Endothelial cell of umbilical vein (primary cell): ENCODE measurements at regions not wholly inside any gene's neighbourhood (a gene's known extent, or its start where the extent isn't known, plus 50 kb on each side); places are given as distances from the start of the nearest gene placed in this dataset.

Experiments used
- BruUV-seq: library from RNA; stranded (reverse); fragments of 400-500 nt; replicated peaks from 2 replicates; lab custom pipeline; 2021; lab: Mats Ljungman, UMichigan
- CTCF ChIA-PET: fragments of 300-600, 350-600 bp; sonication (Branson Sonifier 250); formaldehyde crosslinking; loops from one replicate; lab custom pipeline; 2021; ENCODE audit warnings: antibody characterized with exemption, inconsistent platforms; lab: Charles Lee
- POLR2A ChIA-PET: fragments of 300-600, 350-600 bp; sonication (Branson Sonifier 250); formaldehyde crosslinking; loops from one replicate; lab custom pipeline; 2021; ENCODE audit warnings: antibody characterized with exemption, inconsistent platforms; lab: Charles Lee
- DNase-seq: peaks from one replicate; pipeline ENCODE4 v3.0.0-alpha.2; 2011; ENCODE audit warnings: low read depth, low spot score
- FAIRE-seq: peaks from 2 replicates; lab custom pipeline; 2011; peaks lifted over from hg19 to GRCh38; lab: Jason Lieb, UNC
- H2AFZ ChIP-seq: 2 replicates; pipeline ENCODE4 v1.6.0; 2012; ENCODE audit warnings: low read depth, low read length, control low read depth, inconsistent platforms
- H3K27ac ChIP-seq: 2 replicates; pipeline ENCODE4 v1.5.1; 2011; ENCODE audit warnings: low read depth, mild to moderate bottlenecking, control low read depth, low read length, moderate library complexity; ENCODE audit not compliant: insufficient read depth
- H3K27me3 ChIP-seq, 2 experiments: 2 replicates each; pipeline versions ENCODE4 v1.6.0 to v1.6.1; 2011; ENCODE audit warnings: low read length in 2 of 2, mixed read lengths in 1 of 2; ENCODE audit not compliant: control insufficient read depth in 2 of 2, insufficient read depth in 2 of 2
- H3K36me3 ChIP-seq, 2 experiments: 2 replicates in 1 of 2; 3 replicates in 1 of 2; pipeline ENCODE4 v1.5.1; 2011; ENCODE audit warnings: low read length in 2 of 2, mild to moderate bottlenecking in 1 of 2, moderate library complexity in 1 of 2; ENCODE audit not compliant: control insufficient read depth in 2 of 2, insufficient read depth in 2 of 2; ENCODE audit errors: extremely low read depth in 1 of 2
- H3K4me1 ChIP-seq: 3 replicates; pipeline ENCODE4 v1.5.1; 2011; ENCODE audit warnings: mild to moderate bottlenecking, low read length; ENCODE audit not compliant: control insufficient read depth, insufficient read depth; ENCODE audit errors: extremely low read depth
- H3K4me2 ChIP-seq: 2 replicates; pipeline ENCODE4 v1.6.1; 2011; ENCODE audit warnings: low read length, control low read depth, mixed read lengths; ENCODE audit not compliant: insufficient read depth
- H3K4me3 ChIP-seq, 3 experiments: fragments of 200-600 bp in 1 of 3; sonication (generic), shearing (Covaris generic) in 1 of 3; replicated peaks in 1 of 3; 2 replicates each; pipeline ENCODE4 v1.5.1; 2011 to 2016; ENCODE audit warnings: control low read depth in 3 of 3, low read length in 3 of 3, mild to moderate bottlenecking in 2 of 3, inconsistent platforms in 1 of 3, low read depth in 1 of 3, moderate library complexity in 1 of 3; ENCODE audit not compliant: insufficient read depth in 1 of 3
- H3K79me2 ChIP-seq: 2 replicates; pipeline ENCODE4 v1.6.0; 2012; ENCODE audit warnings: low read length, inconsistent platforms; ENCODE audit not compliant: control insufficient read depth, insufficient read depth
- H3K9ac ChIP-seq: replicated peaks from 2 replicates; pipeline ENCODE3; 2011; ENCODE audit warnings: low read length, control low read depth; ENCODE audit not compliant: insufficient read depth; ENCODE audit errors: extremely low read depth
- H3K9me1 ChIP-seq: replicated peaks from 3 replicates; pipeline ENCODE4 v1.6.0; 2011; ENCODE audit warnings: mild to moderate bottlenecking, low read length; ENCODE audit not compliant: control insufficient read depth, insufficient read depth; ENCODE audit errors: extremely low read depth
- H3K9me3 ChIP-seq: replicated peaks from 2 replicates; pipeline ENCODE4 v1.5.1; 2012; ENCODE audit warnings: low read length, inconsistent platforms; ENCODE audit not compliant: control insufficient read depth, insufficient read depth
- H4K20me1 ChIP-seq: replicated peaks from 2 replicates; pipeline ENCODE3; 2011; ENCODE audit warnings: mild to moderate bottlenecking, low read length; ENCODE audit not compliant: control insufficient read depth, insufficient read depth; ENCODE audit errors: extremely low read depth
- EZH2 ChIP-seq: IDR thresholded peaks from 2 replicates; pipeline ENCODE4 v1.6.1; 2012; ENCODE audit warnings: borderline replicate concordance, low read depth, mild to moderate bottlenecking, moderate library complexity, low read length, inconsistent platforms; ENCODE audit not compliant: severe bottlenecking
- FOS ChIP-seq: IDR thresholded peaks from 2 replicates; pipeline ENCODE4 v1.6.1; 2011; ENCODE audit warnings: mild to moderate bottlenecking, low read length, moderate library complexity, borderline replicate concordance; ENCODE audit not compliant: insufficient read depth
- GATA2 ChIP-seq: IDR thresholded peaks from 2 replicates; pipeline ENCODE4 v1.7.0; 2011; ENCODE audit warnings: low read depth, mild to moderate bottlenecking, moderate library complexity, mixed read lengths, low read length; ENCODE audit not compliant: insufficient read length, insufficient read depth
- JUN ChIP-seq: IDR thresholded peaks from 2 replicates; pipeline ENCODE4 v1.6.1; 2011; ENCODE audit warnings: borderline replicate concordance, low read depth; ENCODE audit not compliant: insufficient read length, insufficient read depth
- MYC ChIP-seq: IDR thresholded peaks from one replicate; pipeline ENCODE4 v1.6.1; 2011; ENCODE audit warnings: mild to moderate bottlenecking, low read depth, low read length
- POLR2A ChIP-seq: IDR thresholded peaks from 2 replicates; pipeline ENCODE4 v1.6.1; 2012; ENCODE audit warnings: low read depth, mild to moderate bottlenecking, control low read depth, low read length
- POLR2AphosphoS5 ChIP-seq: IDR thresholded peaks from 2 replicates; pipeline ENCODE4 v1.6.1; 2012; ENCODE audit warnings: low read depth, mild to moderate bottlenecking, control low read depth, low read length, moderate library complexity; ENCODE audit not compliant: insufficient read depth
- dilution Hi-C: fragments of 300-500 bp; cut with MboI; formaldehyde crosslinking; loops from one replicate; pipeline ENCODE4 v1.15.0; 2019; ENCODE audit warnings: low sequenced_read_pairs; ENCODE audit not compliant: extremely low pct_ligation_motif_present
- intact Hi-C: fragments of 100-400 bp; cut with micrococcal nuclease; formaldehyde crosslinking; loops from one replicate; pipeline ENCODE4 v1.10.0; 2022
- TF ChIP-seq, protein P1 (sequence below), 2 donors: IDR thresholded peaks; 1 replicate in 1 of 2; 2 replicates in 1 of 2; pipeline ENCODE4 v1.5.1; 2011; ENCODE audit warnings: low read length in 2 of 2, mild to moderate bottlenecking in 2 of 2, moderate library complexity in 2 of 2, control low read depth in 1 of 2, inconsistent platforms in 1 of 2, low read depth in 1 of 2; ENCODE audit not compliant: insufficient read depth in 1 of 2; ENCODE audit errors: extremely low read depth in 1 of 2
- TF ChIP-seq, protein P2 (sequence below): IDR thresholded peaks from 2 replicates; pipeline ENCODE4 v1.6.1; 2011; ENCODE audit not compliant: insufficient read depth, insufficient read length

- CTCF ChIA-PET, result interaction anchor here (3.8 kb wide), 1 partner anchor 118 kb away, joined by 27 read pairs; no protein-coding TSS in a partner anchor
- H2AFZ ChIP-seq, result no peak overlapping the region
- H3K9me3 ChIP-seq, result no peaks in the 10 kb centered on the region
- H3K36me3 ChIP-seq, result no peaks in the 10 kb centered on the region
- no peaks in the 10 kb centered on the region for H3K79me2 ChIP-seq
- H3K27ac ChIP-seq, result no peak overlapping the region
- FAIRE-seq (no peak), DNase-seq (no peak)
- intact Hi-C loops, result no loop called here
- H3K27me3 ChIP-seq, result peaks cover 3 to 7% of the 10 kb centered on the region in 2 experiments
- BruUV-seq, result no TSS peak
- H3K4me2 ChIP-seq, result no peak overlapping the region
- TF ChIP-seq, protein P1, sequence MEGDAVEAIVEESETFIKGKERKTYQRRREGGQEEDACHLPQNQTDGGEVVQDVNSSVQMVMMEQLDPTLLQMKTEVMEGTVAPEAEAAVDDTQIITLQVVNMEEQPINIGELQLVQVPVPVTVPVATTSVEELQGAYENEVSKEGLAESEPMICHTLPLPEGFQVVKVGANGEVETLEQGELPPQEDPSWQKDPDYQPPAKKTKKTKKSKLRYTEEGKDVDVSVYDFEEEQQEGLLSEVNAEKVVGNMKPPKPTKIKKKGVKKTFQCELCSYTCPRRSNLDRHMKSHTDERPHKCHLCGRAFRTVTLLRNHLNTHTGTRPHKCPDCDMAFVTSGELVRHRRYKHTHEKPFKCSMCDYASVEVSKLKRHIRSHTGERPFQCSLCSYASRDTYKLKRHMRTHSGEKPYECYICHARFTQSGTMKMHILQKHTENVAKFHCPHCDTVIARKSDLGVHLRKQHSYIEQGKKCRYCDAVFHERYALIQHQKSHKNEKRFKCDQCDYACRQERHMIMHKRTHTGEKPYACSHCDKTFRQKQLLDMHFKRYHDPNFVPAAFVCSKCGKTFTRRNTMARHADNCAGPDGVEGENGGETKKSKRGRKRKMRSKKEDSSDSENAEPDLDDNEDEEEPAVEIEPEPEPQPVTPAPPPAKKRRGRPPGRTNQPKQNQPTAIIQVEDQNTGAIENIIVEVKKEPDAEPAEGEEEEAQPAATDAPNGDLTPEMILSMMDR (IDR thresholded peaks at IDR 0.05; ENCODE audit: extremely low read depth in 1 of 2, insufficient read depth in 1 of 2, low read depth in 1 of 2, low read length in 2 of 2), result no peak
- TF ChIP-seq MYC (no peak), POLR2A (no peak), EZH2 (no peak), FOS (no peak), POLR2AphosphoS5 (no peak), JUN (no peak), GATA2 (no peak)
- TF ChIP-seq, protein P2, sequence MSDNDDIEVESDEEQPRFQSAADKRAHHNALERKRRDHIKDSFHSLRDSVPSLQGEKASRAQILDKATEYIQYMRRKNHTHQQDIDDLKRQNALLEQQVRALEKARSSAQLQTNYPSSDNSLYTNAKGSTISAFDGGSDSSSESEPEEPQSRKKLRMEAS, result no peak
- no peaks in the 10 kb centered on the region for H3K4me1 ChIP-seq
- POLR2A ChIA-PET, result no interaction called here
- dilution Hi-C loops, result no loop called here
- no peaks in the 10 kb centered on the region for H3K9me1 ChIP-seq
- no peaks in the 10 kb centered on the region for H4K20me1 ChIP-seq
- H3K4me3 ChIP-seq, result no peak overlapping the region
- no peak overlapping the region for H3K9ac ChIP-seq
Observed at GRCh38 chr12:93984005-93984404, 164.4 kb upstream of the PLXNC1 start.
